G401 (cell line): ENCODE measurements at regions not wholly inside any gene's neighbourhood (a gene's known extent, or its start where the extent isn't known, plus 50 kb on each side); places are given as distances from the start of the nearest gene placed in this dataset.

ENCODE experiments used
- DNase-seq: peaks from one replicate; pipeline ENCODE4 v3.0.0-alpha.2; 2015; ENCODE audit warnings: low spot score
- in situ Hi-C: cut with HindIII; loops from 2 replicates; pipeline ENCODE4 v1.10.0; 2016; ENCODE audit warnings: low sequenced_read_pairs, mixed read lengths

DNA sequence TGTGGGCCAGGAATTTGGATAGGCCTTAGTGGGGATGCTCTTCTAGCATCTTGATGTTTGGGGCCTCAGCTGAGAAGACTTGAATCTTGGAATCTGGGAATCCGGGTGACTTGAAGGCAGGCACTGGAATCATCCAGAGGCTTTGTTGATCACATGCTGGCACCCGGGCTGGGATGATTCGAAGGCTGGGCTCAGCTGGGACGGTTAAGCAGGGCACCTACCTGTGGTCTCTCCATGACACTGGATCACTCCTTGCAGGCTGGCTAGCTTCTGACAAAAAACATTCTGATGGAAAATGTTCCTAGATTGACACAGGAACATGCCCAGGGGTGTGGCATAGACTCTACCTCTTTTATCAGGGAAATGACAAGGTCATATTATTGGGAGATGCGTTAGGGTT lies 149.1 kb downstream of the TENT4A start:
- in situ Hi-C loops, result no loop called here
- DNase-seq, result no peak

DNA sequence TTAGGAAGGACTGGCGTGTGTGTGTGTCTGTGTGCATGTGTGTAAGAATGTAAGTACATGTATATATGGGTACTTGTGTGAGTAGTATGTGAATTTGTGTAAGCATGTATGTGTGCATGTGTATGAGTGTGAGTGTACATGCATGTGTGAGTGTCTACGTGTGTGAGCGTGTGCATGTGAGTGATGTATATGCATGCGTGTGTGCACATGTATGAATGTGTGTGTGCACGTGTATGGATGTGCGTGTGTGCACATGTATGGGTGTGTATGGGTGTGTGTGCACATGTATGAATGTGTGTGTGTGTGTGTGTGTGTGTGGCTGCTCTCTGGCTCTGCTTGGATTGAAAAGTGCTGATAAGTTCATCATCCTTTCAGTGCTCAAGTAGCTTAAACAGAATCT lies 154.5 kb downstream of the TENT4A start:
- no peak for DNase-seq
- in situ Hi-C loops, result no loop called here

DNA sequence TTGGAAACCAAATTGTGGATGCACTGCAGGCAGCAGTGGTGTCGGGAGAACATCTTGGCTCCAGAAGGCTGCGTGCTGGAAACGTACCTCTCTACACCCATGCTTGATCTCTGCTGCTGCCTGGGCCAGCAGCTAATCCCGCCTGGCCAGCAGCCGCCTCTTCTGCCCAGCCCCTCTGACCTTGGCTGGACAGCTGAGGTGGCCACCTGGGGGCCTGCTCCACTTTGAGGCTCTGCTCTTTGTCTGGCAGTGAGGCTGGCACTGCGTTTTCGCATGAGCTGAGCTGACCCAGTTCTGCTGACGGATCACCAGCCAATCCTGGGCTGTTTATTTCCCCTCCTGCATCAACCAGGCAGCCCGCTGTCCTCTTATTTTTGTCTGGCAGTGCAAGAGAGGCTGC lies 154.9 kb downstream of the TENT4A start:
- in situ Hi-C loops, result no loop called here
- peak; percentile 97 for DNase-seq

DNA sequence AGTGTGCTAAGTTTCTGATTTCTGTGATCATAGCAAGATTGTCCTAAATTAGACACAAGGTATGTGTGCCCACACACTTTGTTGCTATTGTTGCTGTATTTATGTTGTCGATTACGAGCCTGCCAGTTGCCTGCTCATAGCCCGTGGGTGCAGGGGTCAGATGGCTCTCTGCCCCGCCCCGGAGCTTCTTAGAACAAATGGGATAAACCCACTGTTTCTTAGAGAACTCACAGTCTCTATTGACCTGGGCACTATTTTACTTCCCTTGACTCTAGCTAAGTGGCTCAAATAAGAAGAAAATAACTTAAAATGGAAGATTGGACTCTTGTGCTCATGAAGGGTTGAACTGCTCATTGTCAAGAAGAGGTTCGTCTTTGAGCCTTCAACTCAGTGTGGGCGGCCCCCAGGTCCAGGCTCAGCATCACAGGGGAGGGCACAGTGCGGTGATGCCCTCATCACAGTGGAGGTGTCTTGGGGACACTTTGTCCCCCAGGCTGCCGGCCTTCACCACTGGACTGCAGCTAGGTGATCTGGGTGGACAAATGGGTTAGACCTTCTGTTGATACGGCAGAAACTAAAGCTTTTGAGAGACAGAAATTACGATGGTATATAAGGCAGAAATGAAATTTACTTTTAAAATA lies 155.5 kb downstream of the TENT4A start:
- DNase-seq, result no peak
- in situ Hi-C loops, result no loop called here

DNA sequence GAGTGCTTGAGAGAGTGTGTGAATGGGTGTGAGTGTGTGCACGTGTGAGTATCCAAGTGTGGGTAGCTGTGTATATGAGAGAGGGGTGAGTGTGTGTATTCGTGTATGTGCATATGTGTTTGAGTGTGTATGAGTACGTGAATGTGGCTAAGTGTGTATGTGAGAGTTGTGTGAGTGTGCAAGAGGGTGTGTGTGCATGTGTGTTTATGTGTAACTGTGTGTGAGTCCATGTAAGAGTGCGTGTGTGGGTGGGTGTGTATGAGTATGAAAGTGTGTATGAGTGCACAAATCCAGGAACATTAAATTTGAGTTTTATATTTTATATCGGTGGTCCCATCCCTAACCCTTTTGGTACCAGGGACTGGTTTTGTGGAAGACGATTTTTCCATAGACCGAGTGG lies 156.4 kb downstream of the TENT4A start:
- in situ Hi-C loops, result no loop called here

DNA sequence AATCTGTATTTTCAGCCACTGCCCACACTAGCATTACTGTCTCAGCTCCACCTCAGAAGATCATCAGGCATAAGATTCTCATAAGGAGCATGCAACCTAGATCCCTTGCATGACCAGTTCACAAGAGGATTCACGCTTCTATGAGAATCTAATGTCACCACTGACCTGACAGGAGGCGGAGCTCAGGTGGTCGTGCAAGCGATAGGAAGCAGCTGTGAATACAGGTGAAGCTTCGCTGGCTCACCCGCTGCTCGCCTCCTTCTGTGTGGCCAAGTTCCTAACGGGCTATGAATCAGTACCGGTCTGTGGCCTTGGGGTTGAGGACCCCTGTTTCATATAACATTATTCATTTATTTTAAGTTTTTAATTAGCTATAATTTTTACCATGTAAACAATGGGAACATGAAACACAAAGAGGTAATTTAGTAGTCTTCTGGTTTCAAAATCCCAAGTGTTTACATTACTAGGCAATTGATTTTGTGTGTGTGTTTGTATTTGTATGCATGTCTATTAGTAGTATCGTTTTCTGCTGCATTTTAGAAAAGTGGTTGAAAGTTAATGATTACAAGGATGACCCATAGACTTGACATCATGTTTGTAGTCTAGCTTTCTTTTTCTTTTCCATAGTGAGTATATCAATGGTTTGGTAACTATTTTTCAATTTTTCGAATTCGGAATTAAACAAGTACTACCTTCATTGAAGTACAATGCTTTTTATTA lies 159.4 kb downstream of the TENT4A start:
- in situ Hi-C loops, result no loop called here
- DNase-seq, result no peak

More for the DNA sequence above, 156.4 kb downstream of the TENT4A start:
- no peak for DNase-seq

DNA sequence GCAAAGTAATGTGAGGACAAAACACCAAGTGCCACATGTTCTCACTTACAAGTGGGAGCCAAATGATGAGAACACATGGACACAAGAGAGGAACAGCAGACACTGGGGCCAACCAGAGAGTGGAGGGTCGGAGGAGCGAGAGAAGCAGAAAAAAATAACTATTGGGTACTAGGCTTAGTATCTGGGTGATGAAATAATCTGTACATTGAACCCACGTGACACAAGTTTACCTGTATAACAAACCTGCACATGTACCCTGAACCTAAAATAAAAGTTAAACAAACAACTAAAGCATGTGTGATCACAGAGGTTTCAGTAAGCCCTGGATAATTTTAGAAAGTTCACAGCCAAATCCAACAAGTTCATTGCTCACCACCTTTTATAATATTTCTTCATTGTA lies 160.1 kb downstream of the TENT4A start:
- DNase-seq, result no peak
- in situ Hi-C loops, result no loop called here

DNA sequence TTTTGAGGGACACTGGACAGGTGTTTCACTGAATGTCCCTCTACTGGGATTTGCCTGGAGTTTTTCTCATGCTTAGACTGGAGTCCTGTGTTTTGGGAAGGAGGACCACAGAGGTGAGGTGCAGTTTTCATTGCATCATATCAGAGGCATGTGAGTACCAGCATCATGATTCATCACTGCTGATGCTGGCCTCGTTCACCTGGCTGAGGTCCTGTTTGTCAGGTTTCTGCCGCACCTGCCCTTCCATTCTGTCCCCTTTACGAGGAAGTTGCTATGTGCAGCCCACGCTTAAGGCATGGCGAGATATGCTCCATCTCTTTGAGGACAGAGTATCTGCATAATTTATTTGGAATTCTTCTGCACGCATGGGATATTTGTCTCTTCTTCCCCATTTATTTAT lies 162.1 kb downstream of the TENT4A start:
- in situ Hi-C loops, result no loop called here

DNA sequence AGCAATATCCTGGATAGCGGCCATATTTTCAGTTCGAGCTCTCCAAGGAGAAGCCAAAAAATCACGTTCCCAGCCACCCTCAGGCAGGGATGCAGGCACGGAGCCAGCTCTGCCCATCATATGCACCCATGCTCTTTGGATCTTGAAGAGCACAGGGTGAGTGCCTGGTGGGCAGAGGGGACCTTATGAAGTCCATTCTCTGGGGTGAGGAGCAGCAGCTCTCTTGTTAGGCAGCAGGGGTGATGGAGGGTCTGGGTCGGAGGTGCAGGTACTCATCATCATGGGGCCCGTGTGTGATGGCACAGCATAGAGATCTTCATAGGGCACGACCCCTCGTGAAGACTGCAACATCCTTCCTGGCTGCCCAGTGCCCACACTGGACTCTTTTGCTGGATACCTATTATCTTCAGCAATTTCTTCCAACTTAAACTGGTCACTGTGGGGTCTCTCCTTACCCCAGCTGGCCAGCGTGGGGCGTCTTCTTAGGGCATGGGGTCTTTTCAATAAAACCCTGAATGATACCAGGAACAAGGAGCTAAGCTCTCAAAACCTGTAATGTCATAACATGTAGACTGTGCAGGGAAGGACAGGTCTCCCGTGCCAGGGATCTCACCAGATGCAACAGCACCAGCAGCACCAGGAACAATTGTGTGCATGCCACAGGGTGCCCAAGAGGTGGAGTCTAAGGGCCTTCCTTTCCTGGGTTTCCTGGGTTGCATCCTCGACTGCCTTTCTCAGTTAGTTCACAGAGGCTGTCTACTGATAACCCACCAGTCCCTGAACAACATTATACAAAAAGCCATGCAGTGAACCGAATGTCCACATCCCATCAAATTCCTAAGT lies 165.0 kb downstream of the TENT4A start:
- DNase-seq, result no peak
- in situ Hi-C loops, result no loop called here

More for the DNA sequence above, 162.1 kb downstream of the TENT4A start:
- no peak for DNase-seq

DNA sequence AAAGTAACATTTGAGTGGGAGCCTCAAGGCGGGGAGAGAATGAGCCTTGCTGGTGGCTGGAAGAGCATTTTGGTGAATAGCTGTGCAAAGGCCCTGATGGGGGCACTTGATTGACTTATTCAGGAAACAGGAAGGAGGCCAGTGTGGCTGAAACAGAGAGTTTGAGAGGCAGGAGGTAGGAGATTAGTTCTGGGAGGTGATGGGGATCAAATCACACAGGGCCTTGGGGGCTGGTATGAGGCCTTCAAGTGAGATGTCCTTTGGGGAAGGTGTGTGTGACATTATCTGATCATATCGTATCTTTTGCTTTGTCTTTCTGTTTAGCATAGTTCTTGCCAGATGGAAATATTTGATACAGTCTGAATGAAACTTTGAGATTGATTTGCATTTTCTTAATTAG lies 172.3 kb downstream of the TENT4A start:
- in situ Hi-C loops, result no loop called here
- no peak for DNase-seq

DNA sequence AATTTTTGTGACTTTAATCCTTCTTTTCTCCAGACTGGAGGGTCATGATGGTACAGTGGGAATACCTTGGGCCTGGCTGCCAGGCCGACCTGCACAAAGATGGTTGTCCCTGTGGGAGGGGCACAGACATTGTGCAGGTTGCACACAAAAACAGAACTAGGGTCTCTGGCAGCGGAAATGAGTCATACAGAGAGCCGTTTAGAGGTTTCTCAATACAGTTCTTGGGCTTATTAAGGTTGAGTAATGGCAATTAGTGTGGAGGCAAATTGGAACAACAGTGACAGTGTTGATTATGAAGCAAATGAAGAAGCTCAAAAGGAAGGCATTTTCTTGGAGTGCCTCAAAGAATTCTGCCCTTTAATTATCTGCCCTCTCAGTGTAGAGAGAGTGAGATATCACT lies 173.6 kb downstream of the TENT4A start:
- DNase-seq, result no peak
- in situ Hi-C loops, result no loop called here

DNA sequence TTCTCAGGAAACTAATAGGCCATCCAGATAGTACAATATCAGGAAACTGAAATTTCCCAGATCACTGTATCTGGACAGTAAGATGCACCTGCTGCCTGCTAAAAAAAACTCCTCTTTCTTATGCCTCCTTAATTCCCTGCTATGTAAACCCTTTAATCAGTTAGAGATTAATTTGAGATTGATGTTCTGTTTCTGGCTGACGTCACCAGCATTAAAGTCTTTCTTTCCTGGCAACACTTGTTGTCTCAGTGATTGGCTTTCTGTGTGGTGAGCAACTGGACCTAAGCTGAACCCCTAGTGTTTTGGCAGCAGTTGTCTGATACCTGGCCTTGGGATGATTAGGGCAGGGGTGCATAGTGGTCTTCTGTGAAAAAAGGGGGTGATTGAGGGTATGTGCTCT lies 175.8 kb downstream of the TENT4A start:
- in situ Hi-C loops, result no loop called here
- DNase-seq, result no peak

DNA sequence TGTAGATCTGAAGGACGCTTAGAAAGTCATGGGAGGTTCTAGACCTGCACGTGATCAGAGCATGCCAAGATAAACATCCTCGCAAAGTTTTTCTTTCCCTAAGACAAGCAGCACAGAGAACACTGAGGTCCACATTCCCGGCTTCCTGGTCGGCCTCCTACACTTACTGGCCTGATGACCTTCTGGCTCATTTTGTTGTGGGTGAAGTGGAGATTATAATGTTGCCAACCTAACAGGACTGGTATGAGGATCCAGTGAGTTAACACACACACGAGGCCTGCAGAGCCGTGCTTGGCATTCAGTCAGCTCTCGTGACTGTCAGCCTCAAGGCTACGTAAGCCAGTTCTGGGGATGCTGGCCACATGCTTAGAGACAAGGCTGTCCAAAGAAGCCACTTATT lies 186.0 kb downstream of the TENT4A start:
- in situ Hi-C loops, result no loop called here
- DNase-seq, result peak; percentile 36

DNA sequence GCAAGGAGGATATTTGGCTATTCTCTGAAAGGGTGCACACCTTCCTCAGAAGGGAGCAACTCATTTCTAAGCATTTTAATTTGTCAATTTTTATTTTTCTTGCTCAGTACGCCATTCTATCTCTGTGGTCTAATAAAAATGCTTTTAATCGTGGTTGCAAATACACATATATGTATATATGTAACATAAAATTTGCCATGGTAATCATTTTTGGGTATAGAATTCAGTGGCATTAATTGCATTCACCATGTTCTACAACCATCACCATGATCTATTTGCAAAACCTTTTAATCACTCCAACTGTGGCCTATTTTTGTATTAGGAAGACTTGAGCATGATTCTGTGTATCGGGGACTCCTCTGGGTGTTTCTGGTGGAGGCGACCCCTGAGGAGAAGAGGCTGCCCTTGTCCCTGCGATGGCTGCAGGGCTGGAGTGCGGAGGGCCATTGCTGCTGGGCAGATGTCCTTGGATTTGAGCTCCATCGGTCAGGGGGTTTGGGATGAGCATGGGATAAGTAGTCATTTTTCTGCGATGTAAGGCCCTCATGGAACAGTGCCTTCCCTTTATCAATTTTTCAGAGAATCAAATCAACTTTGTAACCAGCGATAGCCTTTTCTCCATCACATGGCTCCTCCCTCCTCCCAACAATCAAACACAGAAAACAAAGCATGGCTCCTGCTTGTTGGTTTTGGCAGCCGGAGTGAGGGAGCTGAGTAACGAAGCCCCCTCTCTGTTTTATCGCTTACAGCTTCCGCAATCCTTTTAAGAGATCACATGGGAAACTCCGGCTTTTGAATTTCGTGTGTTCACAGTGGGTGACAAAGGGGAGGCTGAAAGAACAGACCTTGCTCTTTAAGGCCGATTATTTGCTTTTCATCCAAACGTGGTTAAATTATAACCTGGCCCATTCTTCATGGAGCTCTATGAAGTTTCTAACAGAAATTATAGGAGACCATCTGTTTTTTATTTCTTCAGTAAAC lies 187.3 kb downstream of the TENT4A start:
- no peak for DNase-seq

DNA sequence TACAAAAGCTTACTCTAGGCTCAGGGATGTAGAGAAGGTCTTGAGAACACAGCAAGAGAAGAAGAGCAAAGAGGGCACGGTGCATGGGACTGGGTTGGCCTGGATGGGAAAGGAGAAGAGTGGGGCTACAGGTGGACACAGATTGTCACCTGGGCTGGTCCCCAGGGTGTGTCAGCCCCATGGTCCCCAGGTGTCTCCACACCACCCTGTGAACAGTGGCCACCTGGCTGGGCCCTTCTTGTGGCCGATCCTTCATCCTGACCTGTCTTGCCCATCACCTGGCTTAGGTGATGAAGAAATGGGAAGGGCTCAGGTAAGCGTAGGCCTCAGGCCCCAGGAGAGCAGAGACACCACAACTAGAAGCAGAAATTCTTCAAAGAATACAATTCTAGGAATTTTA lies 188.9 kb downstream of the TENT4A start:
- DNase-seq, result no peak
- in situ Hi-C loops, result no loop called here

More for the DNA sequence above, 187.3 kb downstream of the TENT4A start:
- in situ Hi-C loops, result no loop called here

DNA sequence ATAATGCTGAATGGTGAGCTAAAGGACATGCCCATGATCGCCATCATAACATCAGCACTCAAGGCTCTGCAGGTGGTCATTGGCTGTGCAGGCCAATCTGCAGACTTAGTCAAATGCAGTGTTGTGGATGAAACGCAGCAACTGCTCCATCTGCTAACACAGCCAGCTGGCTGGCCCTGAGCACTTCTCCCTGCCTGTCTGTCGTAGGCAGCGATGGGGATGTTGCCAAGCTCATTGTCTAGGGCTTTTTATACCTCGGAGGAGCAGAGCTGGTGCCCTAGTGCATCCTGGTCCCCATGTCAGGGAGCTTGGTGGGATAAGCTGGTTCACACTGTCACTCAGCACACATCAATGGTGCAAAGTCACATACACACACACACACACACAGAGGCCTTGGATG lies 189.4 kb downstream of the TENT4A start:
- peak; percentile 45 for DNase-seq
- in situ Hi-C loops, result no loop called here

DNA sequence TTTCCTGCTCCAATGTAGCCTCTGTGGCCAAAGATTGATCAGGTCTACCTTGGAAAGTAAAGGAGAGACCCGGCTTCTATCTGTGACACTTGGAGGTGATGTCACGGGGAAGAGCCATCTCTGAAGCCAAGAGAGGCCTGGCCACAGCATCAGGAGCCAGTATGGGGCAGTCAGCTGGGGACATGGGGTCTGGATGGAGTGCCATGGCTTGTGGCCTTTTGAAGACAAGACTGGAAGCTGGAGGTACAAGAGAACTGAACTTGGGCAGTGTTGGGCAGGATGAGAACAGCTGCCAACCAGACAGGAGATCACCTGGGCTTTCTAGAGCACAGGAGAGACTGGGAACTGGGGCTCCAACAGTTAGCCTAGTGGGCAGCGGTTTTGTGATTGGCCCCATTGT lies 190.7 kb downstream of the TENT4A start:
- DNase-seq, result no peak
- in situ Hi-C loops, result no loop called here

DNA sequence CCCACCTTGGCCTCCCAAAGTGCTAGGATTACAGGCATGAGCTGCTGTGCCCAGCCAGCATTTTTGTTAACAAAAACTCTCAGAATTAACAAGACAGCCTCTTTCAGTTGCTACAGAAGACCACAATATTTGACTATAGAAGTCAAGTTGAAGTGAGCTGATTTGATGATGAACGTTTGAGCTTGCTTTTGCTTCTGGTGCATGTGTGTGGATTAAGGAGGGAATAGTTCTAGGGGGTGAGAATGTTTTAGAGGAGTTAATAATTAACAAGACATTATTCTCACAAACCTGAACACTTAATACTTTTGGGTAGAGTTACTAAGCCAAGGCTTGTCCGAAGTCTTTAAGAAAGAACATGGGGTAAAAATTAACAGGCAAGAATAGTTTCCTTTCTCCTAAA lies 191.6 kb downstream of the TENT4A start:
- no peak for DNase-seq
- in situ Hi-C loops, result no loop called here

DNA sequence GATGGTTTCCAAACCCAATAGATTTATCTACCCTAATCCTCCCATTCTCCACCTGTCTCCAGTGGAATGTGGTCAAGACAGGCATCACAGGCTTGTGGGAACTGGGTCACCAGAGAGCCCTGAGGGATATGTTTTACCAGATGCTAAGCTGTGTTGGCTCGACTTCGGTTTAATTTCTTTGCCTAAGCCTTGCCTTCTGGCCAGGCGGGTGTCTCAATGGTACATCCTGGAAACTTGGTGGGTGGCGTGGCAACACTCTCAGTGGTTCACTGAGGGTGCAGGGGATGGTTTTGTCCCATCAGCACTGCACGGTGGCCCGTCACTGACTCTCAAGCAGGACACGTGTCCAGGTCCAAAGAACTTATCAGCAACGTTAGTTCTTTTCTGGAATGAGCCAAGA lies 192.2 kb downstream of the TENT4A start:
- in situ Hi-C loops, result no loop called here
- peak; percentile 8 for DNase-seq
